ENCODE measurements at regions not wholly inside any gene's neighbourhood (a gene's known extent, or its start where the extent isn't known, plus 50 kb on each side); places are given as distances from the start of the nearest gene placed in this dataset.
"Not testable (repeated sequence)": the region's sequence is repeated elsewhere in the genome, so short reads cannot be mapped to it uniquely, and the experiment has no call there.

- no peak for DNase-seq (ENCODE audit: low read depth)
- CTCF ChIA-PET = interaction anchor here (0.6 to 0.7 kb wide), 2 partner anchors 364 to 705 kb away, joined by 3 to 4 read pairs; no protein-coding TSS in a partner anchor
- H3K4me3 ChIP-seq (ENCODE audit: low read depth, low read length) = no peak overlapping the region
- no peak for TF ChIP-seq CTCF (IDR thresholded peaks at IDR 0.05; ENCODE audit: insufficient read depth, low read depth, low read length)
- POLR2A ChIA-PET = no interaction called here
- H3K27me3 ChIP-seq (ENCODE audit: control insufficient read depth, insufficient read depth, low read length) = no peaks in the 10 kb centered on the region
- no peaks in the 10 kb centered on the region for H3K36me3 ChIP-seq (ENCODE audit: control insufficient read depth, insufficient read depth, low read length)
These were observed 124.4 kb downstream of the GXYLT1 start for GRCh38 chr12:42020226-42020625.

- no peak for DNase-seq (ENCODE audit: low read depth)
- no peak for TF ChIP-seq CTCF (IDR thresholded peaks at IDR 0.05; ENCODE audit: insufficient read depth, low read depth, low read length)
- ChIA-PET POLR2A (no interaction called here), CTCF (interaction anchor here (0.7 kb wide), 1 partner anchor 364 kb away, joined by 4 read pairs; no protein-coding TSS in a partner anchor)
- H3K27me3 ChIP-seq (ENCODE audit: control insufficient read depth, insufficient read depth, low read length) = no peaks in the 10 kb centered on the region
- no peak overlapping the region for H3K4me3 ChIP-seq (ENCODE audit: low read depth, low read length)
- H3K36me3 ChIP-seq (ENCODE audit: control insufficient read depth, insufficient read depth, low read length) = no peaks in the 10 kb centered on the region
These were observed 124.9 kb downstream of the GXYLT1 start for GRCh38 chr12:42019746-42020145.

- Histone ChIP-seq H3K36me3 (ENCODE audit: control insufficient read depth, insufficient read depth, low read length) (no peaks in the 10 kb centered on the region), H3K4me3 (ENCODE audit: low read depth, low read length) (no peak overlapping the region), H3K27me3 (ENCODE audit: control insufficient read depth, insufficient read depth, low read length) (no peaks in the 10 kb centered on the region)
- TF ChIP-seq CTCF (IDR thresholded peaks at IDR 0.05; ENCODE audit: insufficient read depth, low read depth, low read length) = no peak
- no peak for DNase-seq (ENCODE audit: low read depth)
- CTCF ChIA-PET = no interaction called here
- POLR2A ChIA-PET = no interaction called here
These were observed 127.6 kb downstream of the GXYLT1 start for GRCh38 chr12:42017051-42017450.

GRCh38 chr12:42015051-42015461 is 129.6 kb downstream of the GXYLT1 start:
- ChIA-PET CTCF (interaction anchor here (0.6 to 6.3 kb wide), 3 partner anchors 9 to 317 kb away, joined by 3 to 49 read pairs (median 3); no protein-coding TSS in a partner anchor), POLR2A (no interaction called here)
- DNase-seq (ENCODE audit: low read depth) = no peak
- H3K4me3 ChIP-seq (ENCODE audit: low read depth, low read length) = no peak overlapping the region
- H3K36me3 ChIP-seq (ENCODE audit: control insufficient read depth, insufficient read depth, low read length) = no peaks in the 10 kb centered on the region
- TF ChIP-seq CTCF (IDR thresholded peaks at IDR 0.05; ENCODE audit: insufficient read depth, low read depth, low read length) = no peak
- no peaks in the 10 kb centered on the region for H3K27me3 ChIP-seq (ENCODE audit: control insufficient read depth, insufficient read depth, low read length)

GRCh38 chr12:42012501-42012900 is 132.2 kb downstream of the GXYLT1 start:
- POLR2A ChIA-PET; H3K4me3 ChIP-seq (ENCODE audit: low read depth, low read length); H3K36me3 ChIP-seq (ENCODE audit: control insufficient read depth, insufficient read depth, low read length); H3K27me3 ChIP-seq (ENCODE audit: control insufficient read depth, insufficient read depth, low read length): not testable (repeated sequence)
- CTCF ChIA-PET = interaction anchor here (1.7 to 6.3 kb wide), 2 partner anchors 12 to 735 kb away, joined by 4 to 49 read pairs; no protein-coding TSS in a partner anchor
- DNase-seq (ENCODE audit: low read depth) = peak; percentile 4

- Histone ChIP-seq H3K4me3 (ENCODE audit: low read depth, low read length) (no peak overlapping the region), H3K27me3 (ENCODE audit: control insufficient read depth, insufficient read depth, low read length) (no peaks in the 10 kb centered on the region), H3K36me3 (ENCODE audit: control insufficient read depth, insufficient read depth, low read length) (no peaks in the 10 kb centered on the region)
- ChIA-PET CTCF (interaction anchor here (6.3 kb wide), 1 partner anchor 14 kb away, joined by 49 read pairs; no protein-coding TSS in a partner anchor), POLR2A (no interaction called here)
- DNase-seq (ENCODE audit: low read depth) = no peak
- no peak for TF ChIP-seq CTCF (IDR thresholded peaks at IDR 0.05; ENCODE audit: insufficient read depth, low read depth, low read length)
These were observed 134.0 kb downstream of the GXYLT1 start for GRCh38 chr12:42010715-42011114.
